Fibroblast of villous mesenchyme (primary cell): ENCODE measurements at regions not wholly inside any gene's neighbourhood (a gene's known extent, or its start where the extent isn't known, plus 50 kb on each side); places are given as distances from the start of the nearest gene placed in this dataset.
"Not testable (repeated sequence)": the region's sequence is repeated elsewhere in the genome, so short reads cannot be mapped to it uniquely, and the experiment has no call there.

Experiments
- DNase-seq: peaks from one replicate; pipeline ENCODE4 v3.0.0-alpha.2; 2010; ENCODE audit warnings: low read depth
- H3K4me3 ChIP-seq: 2 replicates; pipeline ENCODE4 v1.5.1; 2011; ENCODE audit warnings: low read depth, mild to moderate bottlenecking, low read length
- CTCF ChIP-seq: IDR thresholded peaks from 2 replicates; pipeline ENCODE4 v1.5.1; 2012; ENCODE audit warnings: low read depth, mild to moderate bottlenecking, low read length; ENCODE audit not compliant: insufficient read depth

GRCh38 chr5:84453405-84453804, 68.7 kb upstream of the EDIL3 start:
- no peak overlapping the region for H3K4me3 ChIP-seq
- no peak for DNase-seq
- no peak for TF ChIP-seq CTCF

GRCh38 chr5:84450617-84451414, 66.1 kb upstream of the EDIL3 start:
- no peak for DNase-seq
- TF ChIP-seq CTCF, result peak; percentile 39
- H3K4me3 ChIP-seq, result no peak overlapping the region

- DNase-seq, result no peak
- no peak overlapping the region for H3K4me3 ChIP-seq
- no peak for TF ChIP-seq CTCF
These were observed 60.5 kb upstream of the EDIL3 start for GRCh38 chr5:84445049-84445685.

GRCh38 chr5:84438456-84438855, 53.8 kb upstream of the EDIL3 start:
- no peak overlapping the region for H3K4me3 ChIP-seq
- TF ChIP-seq CTCF, result no peak
- no peak for DNase-seq

GRCh38 chr5:84437673-84438315, 53.1 kb upstream of the EDIL3 start:
- DNase-seq, result peak; percentile 53
- H3K4me3 ChIP-seq, result no peak overlapping the region
- no peak for TF ChIP-seq CTCF

GRCh38 chr5:84436866-84437265, 52.2 kb upstream of the EDIL3 start:
- no peak overlapping the region for H3K4me3 ChIP-seq
- no peak for DNase-seq
- no peak for TF ChIP-seq CTCF

GRCh38 chr5:84435861-84436346, 51.2 kb upstream of the EDIL3 start:
- peak; percentile 58 for DNase-seq
- not testable (repeated sequence) for H3K4me3 ChIP-seq
